BJ (cell line): ENCODE measurements at regions not wholly inside any gene's neighbourhood (a gene's known extent, or its start where the extent isn't known, plus 50 kb on each side); places are given as distances from the start of the nearest gene placed in this dataset.

ENCODE experiments used
- CTCF ChIA-PET: fragments of 350-600 bp; formaldehyde crosslinking; extraction: SDS; loops from one replicate; lab custom pipeline; 2021; ENCODE audit warnings: antibody characterized with exemption, inconsistent platforms; lab: Yijun Ruan, JAX
- POLR2A ChIA-PET: fragments of 300-600 bp; sonication (Branson Sonifier 250); formaldehyde crosslinking; extraction: SDS; loops from one replicate; lab custom pipeline; 2021; ENCODE audit warnings: antibody characterized with exemption; lab: Charles Lee
- DNase-seq: peaks from one replicate; pipeline ENCODE4 v3.0.0-alpha.2; 2011; ENCODE audit warnings: low read depth
- H3K27me3 ChIP-seq: 2 replicates; pipeline ENCODE4 v1.6.0; 2011; ENCODE audit warnings: low read length; ENCODE audit not compliant: control insufficient read depth, insufficient read depth
- H3K36me3 ChIP-seq: 2 replicates; pipeline ENCODE4 v1.5.1; 2011; ENCODE audit warnings: low read length; ENCODE audit not compliant: control insufficient read depth, insufficient read depth
- H3K4me3 ChIP-seq: 2 replicates; pipeline ENCODE4 v1.5.1; 2011; ENCODE audit warnings: low read depth, mild to moderate bottlenecking, control low read depth, low read length
- TF ChIP-seq, protein P1 (sequence below): IDR thresholded peaks from 2 replicates; pipeline ENCODE4 v1.5.1; 2011; ENCODE audit warnings: low read depth, mild to moderate bottlenecking, control low read depth, inconsistent platforms, low read length, moderate library complexity; ENCODE audit not compliant: insufficient read depth

DNA sequence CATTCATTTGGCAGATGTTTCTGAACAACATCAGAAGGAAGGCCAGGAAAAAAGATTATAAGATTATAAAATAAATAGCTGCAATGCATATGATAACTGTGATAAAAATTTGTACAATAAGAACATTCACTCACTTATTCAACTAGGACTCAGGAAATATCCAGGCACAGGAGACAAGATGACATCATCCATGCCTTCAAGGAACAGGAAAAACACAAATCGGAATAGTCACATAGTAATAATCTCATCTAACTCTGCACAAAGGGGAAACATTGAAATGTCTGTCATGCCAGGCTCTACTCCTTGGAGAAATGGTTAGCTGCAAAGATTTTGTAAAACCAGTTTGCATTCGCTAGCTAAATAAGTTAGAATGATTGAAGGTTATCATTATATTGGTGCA is 233.5 kb upstream of the AGTR1 start:
- no peaks in the 10 kb centered on the region for H3K36me3 ChIP-seq
- H3K27me3 ChIP-seq: no peaks in the 10 kb centered on the region
- no peak overlapping the region for H3K4me3 ChIP-seq
- ChIA-PET POLR2A (no interaction called here), CTCF (no interaction called here)
- no peak for DNase-seq
- TF ChIP-seq, protein P1, sequence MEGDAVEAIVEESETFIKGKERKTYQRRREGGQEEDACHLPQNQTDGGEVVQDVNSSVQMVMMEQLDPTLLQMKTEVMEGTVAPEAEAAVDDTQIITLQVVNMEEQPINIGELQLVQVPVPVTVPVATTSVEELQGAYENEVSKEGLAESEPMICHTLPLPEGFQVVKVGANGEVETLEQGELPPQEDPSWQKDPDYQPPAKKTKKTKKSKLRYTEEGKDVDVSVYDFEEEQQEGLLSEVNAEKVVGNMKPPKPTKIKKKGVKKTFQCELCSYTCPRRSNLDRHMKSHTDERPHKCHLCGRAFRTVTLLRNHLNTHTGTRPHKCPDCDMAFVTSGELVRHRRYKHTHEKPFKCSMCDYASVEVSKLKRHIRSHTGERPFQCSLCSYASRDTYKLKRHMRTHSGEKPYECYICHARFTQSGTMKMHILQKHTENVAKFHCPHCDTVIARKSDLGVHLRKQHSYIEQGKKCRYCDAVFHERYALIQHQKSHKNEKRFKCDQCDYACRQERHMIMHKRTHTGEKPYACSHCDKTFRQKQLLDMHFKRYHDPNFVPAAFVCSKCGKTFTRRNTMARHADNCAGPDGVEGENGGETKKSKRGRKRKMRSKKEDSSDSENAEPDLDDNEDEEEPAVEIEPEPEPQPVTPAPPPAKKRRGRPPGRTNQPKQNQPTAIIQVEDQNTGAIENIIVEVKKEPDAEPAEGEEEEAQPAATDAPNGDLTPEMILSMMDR: no peak

DNA sequence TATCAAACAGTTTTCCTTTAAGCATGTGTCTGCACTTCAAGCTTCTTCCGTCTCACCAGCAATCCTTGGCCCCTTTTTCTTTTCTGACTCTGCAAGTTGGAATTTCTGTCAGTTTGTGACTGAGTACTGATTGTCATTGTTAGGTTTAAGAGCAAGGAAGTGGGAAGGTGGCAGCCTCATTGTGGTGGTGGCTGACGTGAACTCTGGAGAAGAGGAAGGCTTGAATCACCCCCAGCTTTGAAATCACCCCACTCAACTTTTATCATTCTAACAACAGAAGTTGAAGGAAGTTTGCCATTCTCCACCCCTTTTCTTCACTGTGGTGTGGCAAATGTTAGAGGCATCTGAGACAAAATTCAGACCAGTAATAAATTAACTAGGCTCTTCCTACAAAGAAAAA is 231.6 kb upstream of the AGTR1 start:
- H3K36me3 ChIP-seq: no peaks in the 10 kb centered on the region
- CTCF ChIA-PET: interaction anchor here (0.6 kb wide), 1 partner anchor 58 kb away, joined by 4 read pairs; no protein-coding TSS in a partner anchor
- no peaks in the 10 kb centered on the region for H3K27me3 ChIP-seq
- no peak for DNase-seq
- POLR2A ChIA-PET: no interaction called here
- TF ChIP-seq, protein P1: no peak
- H3K4me3 ChIP-seq: no peak overlapping the region

DNA sequence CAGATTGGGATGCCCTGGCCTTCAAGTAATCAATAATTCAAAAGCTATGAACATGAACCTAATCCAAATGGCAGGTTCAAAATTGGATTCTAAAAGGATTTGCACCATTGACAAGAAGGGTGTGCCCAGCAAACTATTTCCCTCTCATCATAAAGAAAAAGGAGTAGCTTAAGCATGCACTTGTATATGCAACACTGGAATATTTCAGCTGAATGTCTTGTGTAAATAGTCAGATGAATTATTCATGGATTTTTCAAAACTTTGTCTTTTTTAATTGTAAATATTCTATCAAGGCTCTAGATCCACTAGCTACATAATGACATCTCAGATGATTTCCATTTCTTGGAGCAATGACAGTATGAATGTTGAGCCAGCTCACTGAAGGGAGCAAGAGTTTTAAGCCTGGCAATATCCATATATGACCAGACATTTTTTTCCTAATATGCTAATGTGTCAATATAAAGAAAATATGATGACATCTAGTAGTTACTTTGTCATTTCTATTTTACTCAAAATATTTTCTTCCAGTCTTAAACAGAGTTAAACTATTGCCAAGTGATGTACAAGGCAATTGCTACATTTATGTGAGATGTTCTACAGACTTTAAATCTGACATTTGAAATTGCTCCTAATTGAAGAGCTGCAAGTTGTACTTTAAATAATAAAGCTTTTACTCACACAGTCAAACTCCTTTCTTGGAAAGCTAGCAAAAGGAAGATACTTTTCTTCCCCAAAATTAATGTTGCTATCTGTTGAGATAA is 230.5 kb upstream of the AGTR1 start:
- ChIA-PET POLR2A (interaction anchor here (0.5 kb wide), 1 partner anchor 77 kb away, joined by 3 read pairs; no protein-coding TSS in a partner anchor), CTCF (no interaction called here)
- Histone ChIP-seq H3K27me3 (no peaks in the 10 kb centered on the region), H3K36me3 (no peaks in the 10 kb centered on the region), H3K4me3 (no peak overlapping the region)
- DNase-seq: no peak
- TF ChIP-seq, protein P1: no peak

DNA sequence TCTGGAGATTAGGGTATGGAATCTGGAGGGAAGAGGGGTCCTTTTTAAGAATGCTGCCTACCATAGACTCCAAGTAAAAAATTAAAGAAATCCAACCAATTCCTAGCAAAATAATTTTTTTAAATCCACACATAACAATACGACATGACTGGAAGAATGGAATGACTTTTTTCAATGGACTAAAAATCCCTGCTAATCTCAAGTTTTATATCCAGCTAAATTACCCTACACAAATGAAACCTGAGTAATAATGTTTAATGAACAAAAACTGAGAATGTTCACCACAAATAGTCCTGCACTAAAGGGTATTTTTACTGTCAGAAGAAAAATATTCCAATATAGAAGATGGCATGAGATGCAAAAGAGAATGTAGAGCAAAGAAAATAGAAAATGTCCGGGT is 220.3 kb upstream of the AGTR1 start:
- ChIA-PET CTCF (no interaction called here), POLR2A (no interaction called here)
- TF ChIP-seq, protein P1: no peak
- H3K36me3 ChIP-seq: no peaks in the 10 kb centered on the region
- H3K27me3 ChIP-seq: no peaks in the 10 kb centered on the region
- DNase-seq: no peak
- no peak overlapping the region for H3K4me3 ChIP-seq

DNA sequence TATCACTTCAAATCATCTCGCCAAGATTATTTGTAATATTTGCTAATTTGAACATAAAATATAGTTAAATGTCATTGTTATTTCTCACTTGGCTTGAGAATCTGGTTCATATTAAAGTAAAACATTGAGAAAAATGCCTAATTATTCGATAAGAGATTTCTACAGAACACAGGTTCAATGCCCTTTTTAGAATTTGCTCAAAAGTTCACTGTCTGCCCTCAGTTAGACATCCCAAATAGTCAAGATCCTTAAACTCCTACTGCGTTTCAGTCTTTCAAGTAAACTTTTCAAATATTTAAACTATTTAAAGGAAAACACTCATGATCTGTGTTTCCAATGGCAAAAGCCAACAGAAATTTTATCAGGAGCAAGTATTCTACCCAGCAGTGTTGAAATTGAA is 204.1 kb upstream of the AGTR1 start:
- H3K27me3 ChIP-seq: no peaks in the 10 kb centered on the region
- ChIA-PET CTCF (no interaction called here), POLR2A (no interaction called here)
- H3K36me3 ChIP-seq: no peaks in the 10 kb centered on the region
- TF ChIP-seq, protein P1: no peak
- no peak for DNase-seq
- no peak overlapping the region for H3K4me3 ChIP-seq
